HFFc6 (cell line): ENCODE measurements at regions not wholly inside any gene's neighbourhood (a gene's known extent, or its start where the extent isn't known, plus 50 kb on each side); places are given as distances from the start of the nearest gene placed in this dataset.

Experiments used
- DNase-seq: peaks from one replicate; pipeline ENCODE4 v3.0.0-alpha.2; 2018
- H3K27ac Mint-ChIP-seq: 2 replicates; pipeline ENCODE4 v1.8.0; 2020; ENCODE audit warnings: mild to moderate bottlenecking, mixed read lengths
- H3K27me3 Mint-ChIP-seq: 2 replicates; pipeline ENCODE4 v1.8.0; 2021; ENCODE audit warnings: mild to moderate bottlenecking, moderate library complexity, mixed read lengths; ENCODE audit not compliant: insufficient read depth
- H3K36me3 Mint-ChIP-seq: 2 replicates; pipeline ENCODE4 v1.8.0; 2021; ENCODE audit warnings: low read depth, mixed read lengths
- H3K4me1 Mint-ChIP-seq: 2 replicates; pipeline ENCODE4 v1.8.0; 2020; ENCODE audit warnings: low read depth, mixed read lengths
- H3K4me3 Mint-ChIP-seq: 2 replicates; pipeline ENCODE4 v1.8.0; 2020; ENCODE audit warnings: mild to moderate bottlenecking, moderate library complexity, mixed read lengths
- H3K9me3 Mint-ChIP-seq: 2 replicates; pipeline ENCODE4 v1.8.0; 2020; ENCODE audit warnings: mild to moderate bottlenecking, mixed read lengths
- TF ChIP-seq, protein P1 (sequence below): fragments of 200-600 bp; sonication (generic); IDR thresholded peaks from 2 replicates; pipeline ENCODE4 v1.5.0; 2021; ENCODE audit warnings: antibody characterized with exemption, mild to moderate bottlenecking

DNA sequence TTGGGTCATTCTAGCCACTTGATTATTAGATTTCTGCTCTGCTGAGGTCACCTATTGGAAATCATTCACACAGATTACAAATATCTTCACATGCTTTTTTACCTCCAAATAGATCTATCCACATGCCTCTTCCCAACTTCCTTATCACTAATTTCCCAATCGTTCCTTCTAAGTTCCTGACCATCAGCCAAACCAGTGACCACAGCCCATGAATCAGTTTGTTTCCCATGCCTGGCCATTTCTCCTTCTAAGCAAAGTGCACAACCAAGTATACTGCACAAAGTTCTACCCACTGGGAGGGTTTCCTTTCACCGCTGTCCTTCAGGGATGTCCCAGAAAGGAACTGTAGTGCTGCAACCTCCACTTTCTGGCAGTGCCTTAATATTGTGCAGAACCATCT is 140.5 kb upstream of the SYNDIG1 start:
- Mint-ChIP-seq H3K27ac (no peak overlapping the region), H3K4me1 (peaks cover 7% of the 10 kb centered on the region), H3K4me3 (no peak overlapping the region), H3K9me3 (no peaks in the 10 kb centered on the region), H3K27me3 (no peaks in the 10 kb centered on the region; the same call in none of the 2 replicates), H3K36me3 (no peaks in the 10 kb centered on the region)
- TF ChIP-seq, protein P1, sequence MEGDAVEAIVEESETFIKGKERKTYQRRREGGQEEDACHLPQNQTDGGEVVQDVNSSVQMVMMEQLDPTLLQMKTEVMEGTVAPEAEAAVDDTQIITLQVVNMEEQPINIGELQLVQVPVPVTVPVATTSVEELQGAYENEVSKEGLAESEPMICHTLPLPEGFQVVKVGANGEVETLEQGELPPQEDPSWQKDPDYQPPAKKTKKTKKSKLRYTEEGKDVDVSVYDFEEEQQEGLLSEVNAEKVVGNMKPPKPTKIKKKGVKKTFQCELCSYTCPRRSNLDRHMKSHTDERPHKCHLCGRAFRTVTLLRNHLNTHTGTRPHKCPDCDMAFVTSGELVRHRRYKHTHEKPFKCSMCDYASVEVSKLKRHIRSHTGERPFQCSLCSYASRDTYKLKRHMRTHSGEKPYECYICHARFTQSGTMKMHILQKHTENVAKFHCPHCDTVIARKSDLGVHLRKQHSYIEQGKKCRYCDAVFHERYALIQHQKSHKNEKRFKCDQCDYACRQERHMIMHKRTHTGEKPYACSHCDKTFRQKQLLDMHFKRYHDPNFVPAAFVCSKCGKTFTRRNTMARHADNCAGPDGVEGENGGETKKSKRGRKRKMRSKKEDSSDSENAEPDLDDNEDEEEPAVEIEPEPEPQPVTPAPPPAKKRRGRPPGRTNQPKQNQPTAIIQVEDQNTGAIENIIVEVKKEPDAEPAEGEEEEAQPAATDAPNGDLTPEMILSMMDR = no peak
- no peak for DNase-seq

DNA sequence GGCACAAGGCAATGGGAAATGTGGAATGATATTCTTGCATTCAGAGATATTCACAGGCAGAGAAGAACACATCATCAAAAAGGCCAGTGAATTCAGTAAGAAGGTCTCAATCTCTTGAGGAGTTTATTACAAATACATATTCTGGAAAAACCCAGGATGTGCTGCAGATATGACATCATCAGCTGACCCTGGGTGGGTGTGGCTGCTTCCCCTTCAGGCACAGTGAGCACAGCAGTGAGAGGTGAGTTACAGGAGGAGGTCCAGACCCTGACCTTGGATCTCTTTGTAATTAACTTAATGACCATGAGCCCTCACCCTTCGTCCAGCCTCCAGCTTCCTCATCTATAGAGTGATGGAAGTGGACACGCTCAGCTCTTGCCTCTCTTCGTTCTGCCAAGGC is 147.5 kb upstream of the SYNDIG1 start:
- H3K9me3 Mint-ChIP-seq = no peaks in the 10 kb centered on the region
- H3K4me1 Mint-ChIP-seq = peaks cover 6% of the 10 kb centered on the region; the same call in 1 of the 2 replicates
- H3K27ac Mint-ChIP-seq = no peak overlapping the region
- TF ChIP-seq, protein P1 = no peak
- no peak overlapping the region for H3K4me3 Mint-ChIP-seq
- H3K36me3 Mint-ChIP-seq = no peaks in the 10 kb centered on the region
- DNase-seq = no peak
- peaks cover 12% of the 10 kb centered on the region for H3K27me3 Mint-ChIP-seq

DNA sequence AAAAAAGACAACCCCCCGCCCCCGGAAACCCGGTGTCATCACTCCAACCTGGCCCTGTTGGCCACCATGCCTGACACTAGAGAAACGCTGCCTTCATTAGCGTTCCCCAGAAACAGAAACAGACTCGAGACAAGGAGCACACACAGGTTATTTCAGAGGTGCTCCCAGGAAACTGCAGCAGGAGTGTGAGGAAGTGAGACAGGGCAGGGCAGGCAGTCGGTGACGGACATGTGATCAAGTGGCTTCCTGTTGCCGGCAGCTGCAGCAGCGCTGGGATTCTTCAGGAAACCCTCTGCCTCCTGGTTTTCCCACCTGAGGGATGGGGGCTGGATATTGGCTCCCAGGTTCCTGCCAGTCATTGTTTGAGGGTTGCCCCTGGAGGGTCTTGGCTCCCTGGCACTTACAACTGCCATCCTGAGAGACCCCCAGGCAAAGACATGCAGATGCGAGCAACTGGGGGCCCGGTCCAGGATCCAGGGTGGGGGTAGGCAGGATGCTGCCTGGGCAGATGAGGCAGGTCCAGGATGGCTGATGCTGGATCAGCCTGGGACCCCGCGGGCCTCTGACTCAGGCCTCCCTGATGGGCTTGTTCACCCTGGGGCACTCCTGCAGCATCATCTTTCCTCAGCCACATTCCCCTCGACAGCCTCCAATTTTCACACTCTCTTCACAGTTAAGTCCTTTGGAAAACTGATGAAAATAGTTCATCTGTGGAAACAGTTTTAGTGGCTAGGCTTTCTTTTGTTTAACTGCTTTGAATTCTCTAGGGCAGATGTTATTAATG is 150.7 kb upstream of the SYNDIG1 start:
- Mint-ChIP-seq H3K27me3 (peaks cover 16% of the 10 kb centered on the region), H3K36me3 (no peaks in the 10 kb centered on the region), H3K4me1 (peaks cover 6% of the 10 kb centered on the region; the same call in 1 of the 2 replicates), H3K27ac (no peak overlapping the region), H3K4me3 (no peak overlapping the region), H3K9me3 (no peaks in the 10 kb centered on the region)
- no peak for DNase-seq
- TF ChIP-seq, protein P1 = no peak

DNA sequence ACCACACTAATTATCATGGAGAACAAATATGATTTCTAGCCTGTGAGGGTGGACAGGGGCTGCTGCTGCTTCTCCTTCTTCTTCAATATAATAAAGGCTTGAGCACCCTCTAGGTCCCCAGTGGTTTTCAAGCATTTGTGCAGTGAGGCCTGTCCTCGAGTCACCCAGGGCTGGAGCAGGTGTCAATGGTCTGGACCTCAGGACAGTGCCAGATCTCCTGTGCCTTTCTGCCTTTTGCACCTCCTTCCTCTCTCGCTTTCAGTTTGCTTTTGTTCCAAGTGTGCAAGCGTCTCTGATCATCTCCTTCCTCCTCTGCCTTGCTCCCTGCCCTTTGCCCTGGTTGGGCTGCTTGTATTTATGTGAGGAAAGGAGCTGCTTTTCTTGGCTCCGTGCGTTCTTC is 152.2 kb upstream of the SYNDIG1 start:
- Mint-ChIP-seq H3K36me3 (no peaks in the 10 kb centered on the region), H3K9me3 (no peaks in the 10 kb centered on the region), H3K27ac (no peak overlapping the region), H3K4me3 (no peak overlapping the region), H3K27me3 (peaks cover 23% of the 10 kb centered on the region), H3K4me1 (peaks cover 14% of the 10 kb centered on the region; the same call in 1 of the 2 replicates)
- DNase-seq = no peak
- TF ChIP-seq, protein P1 = no peak

DNA sequence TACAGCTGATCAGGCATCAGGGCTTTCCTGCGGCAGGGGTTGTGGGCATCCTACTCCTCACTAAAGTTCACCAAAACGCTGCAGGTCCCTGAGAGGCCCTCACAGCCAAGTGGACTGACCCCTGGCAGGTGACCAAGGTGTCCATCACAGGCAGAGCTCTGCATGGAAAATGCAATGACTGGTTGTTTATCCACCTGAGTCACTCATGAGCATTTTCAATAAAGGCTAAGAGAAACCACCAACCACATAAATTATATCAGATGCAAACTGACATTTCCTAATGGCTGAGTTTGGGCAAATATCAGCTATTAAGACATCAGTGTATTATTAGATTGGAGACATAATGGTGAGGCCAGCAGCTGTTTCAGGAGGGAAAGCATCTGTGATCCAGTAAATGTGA is 152.7 kb upstream of the SYNDIG1 start:
- Mint-ChIP-seq H3K4me1 (peaks cover 14% of the 10 kb centered on the region; the same call in 1 of the 2 replicates), H3K4me3 (no peak overlapping the region), H3K27ac (no peak overlapping the region), H3K27me3 (peaks cover 22% of the 10 kb centered on the region), H3K36me3 (no peaks in the 10 kb centered on the region), H3K9me3 (no peaks in the 10 kb centered on the region)
- no peak for DNase-seq
- TF ChIP-seq, protein P1 = no peak
